Natural killer cell treated with Interleukin-12 subunit alpha and Interleukin-12 subunit beta and Interleukin-15 and Interleukin-18, amount 100 ng/mL, for 72 hours (primary cell): ENCODE measurements at regions not wholly inside any gene's neighbourhood (a gene's known extent, or its start where the extent isn't known, plus 50 kb on each side); places are given as distances from the start of the nearest gene placed in this dataset.

ENCODE experiments used
- ATAC-seq, 2 donors: fragments of 150-1000 bp; cut with Tn5 transposase in 1 of 2; sonication (Bioruptor Pico), chemical (Tn5 transposase) in 1 of 2; 2 replicates each; pipeline ENCODE4 v1.10.0; 2021
- DNase-seq: peaks from one replicate; pipeline ENCODE4 v3.0.0; 2022; ENCODE audit warnings: low spot score
- H3K27ac Mint-ChIP-seq, 2 donors: 1 replicate in 1 of 2; 2 replicates in 1 of 2; pipeline ENCODE4 v1.8.0; 2022; ENCODE audit warnings: mixed read lengths in 2 of 2, mild to moderate bottlenecking in 1 of 2, moderate library complexity in 1 of 2
- H3K27me3 Mint-ChIP-seq, 2 donors: 1 replicate in 1 of 2; 2 replicates in 1 of 2; pipeline ENCODE4 v1.8.0; 2022; ENCODE audit warnings: mixed read lengths in 2 of 2
- H3K36me3 Mint-ChIP-seq: one replicate; pipeline ENCODE4 v1.8.0; 2022; ENCODE audit warnings: mixed read lengths
- H3K4me1 Mint-ChIP-seq, 2 donors: 1 replicate in 1 of 2; 2 replicates in 1 of 2; pipeline ENCODE4 v1.8.0; 2022; ENCODE audit warnings: low read depth in 2 of 2, mixed read lengths in 2 of 2, mild to moderate bottlenecking in 1 of 2
- H3K4me3 Mint-ChIP-seq: one replicate; pipeline ENCODE4 v1.8.0; 2022; ENCODE audit warnings: mixed read lengths
- H3K9me3 Mint-ChIP-seq: 2 replicates; pipeline ENCODE4 v1.8.0; 2022; ENCODE audit warnings: mixed read lengths

DNA sequence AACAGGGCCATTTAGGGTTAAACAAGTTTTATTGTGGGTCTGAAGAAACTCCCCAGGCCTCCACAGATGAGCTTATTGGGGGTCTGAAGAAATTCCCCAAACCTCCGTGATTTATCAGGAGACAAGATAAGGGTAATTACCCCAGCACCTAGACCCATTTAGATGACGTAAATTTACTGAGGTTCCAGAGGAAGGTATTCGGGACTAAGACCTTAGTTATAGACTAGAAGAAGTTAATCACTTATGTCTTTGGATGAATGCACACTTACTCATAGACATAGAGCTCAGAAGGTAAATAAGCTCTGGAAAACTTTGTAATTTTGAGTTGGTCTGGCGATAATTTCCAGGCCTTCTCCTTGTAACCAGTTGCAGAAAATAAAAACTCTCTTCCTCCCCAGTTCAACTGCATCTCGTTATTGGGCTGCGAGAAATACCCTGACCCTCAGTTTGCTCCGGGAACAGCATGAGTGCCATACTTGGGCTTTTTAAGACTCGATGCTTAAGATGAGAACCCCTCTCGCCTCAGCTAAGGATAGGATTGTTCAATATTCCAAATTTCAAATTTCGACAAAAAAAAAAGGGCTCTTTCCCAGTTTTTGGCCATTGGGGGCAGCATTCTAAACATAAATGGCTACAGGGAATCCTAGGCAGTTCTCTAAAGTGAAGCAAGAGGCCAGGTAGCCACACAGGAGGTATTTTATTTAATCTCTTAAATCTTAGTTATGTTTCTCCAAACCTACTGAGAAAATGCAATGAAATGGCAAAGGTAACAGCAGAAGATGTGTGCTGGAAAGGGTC lies 74.7 kb upstream of the PFKP start:
- Mint-ChIP-seq H3K36me3 (peaks cover 7% of the 10 kb centered on the region), H3K4me3 (no peak overlapping the region), H3K27me3 (peaks cover 22 to 45% of the 10 kb centered on the region in 2 donors), H3K4me1 (no peaks in the 10 kb centered on the region), H3K27ac (no peak overlapping the region), H3K9me3 (no peaks in the 10 kb centered on the region)
- DNase-seq (no peak), ATAC-seq (no peak)

- Mint-ChIP-seq H3K4me3 (no peak overlapping the region), H3K36me3 (peaks cover 7% of the 10 kb centered on the region)
- no peak for DNase-seq
Observed at GRCh38 chr10:2990764-2991163, 76.6 kb upstream of the PFKP start.

DNA sequence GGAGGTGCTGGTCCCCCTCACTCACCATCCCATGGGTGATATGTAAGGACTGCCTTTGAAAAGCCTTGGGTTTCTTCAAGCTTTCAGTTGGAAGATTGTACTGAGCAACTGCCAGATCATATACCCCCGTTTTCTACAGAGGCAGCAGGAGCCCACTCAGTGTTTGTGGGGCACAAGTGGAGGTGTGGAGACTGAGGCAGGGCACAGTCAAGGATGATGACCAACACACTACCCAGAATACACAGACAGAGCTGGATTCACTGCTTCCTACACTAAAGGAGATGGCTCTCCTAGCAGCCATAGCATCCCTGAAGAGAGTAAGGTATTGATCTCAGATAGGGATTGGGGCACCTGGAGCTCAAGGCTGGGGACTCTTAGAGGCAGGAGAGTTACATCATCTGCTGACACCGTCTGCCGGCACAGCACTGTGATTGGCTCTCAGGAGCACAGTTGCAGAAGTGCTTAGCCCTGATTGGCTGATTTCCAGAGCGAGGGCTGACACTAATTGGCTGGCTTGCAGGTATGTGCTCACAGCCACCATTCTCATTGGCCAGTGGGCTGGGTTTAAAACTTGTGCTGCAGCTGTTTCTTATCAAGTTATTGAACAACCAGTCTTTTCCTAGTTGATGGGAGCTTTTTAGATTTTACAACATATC lies 77.9 kb upstream of the PFKP start:
- peaks cover 7% of the 10 kb centered on the region for H3K36me3 Mint-ChIP-seq
- no peak for DNase-seq
- H3K4me1 Mint-ChIP-seq = peaks cover 0 to 10% of the 10 kb centered on the region in 2 donors
- H3K4me3 Mint-ChIP-seq = no peak overlapping the region
- no peak overlapping the region for H3K27ac Mint-ChIP-seq
- H3K9me3 Mint-ChIP-seq = no peaks in the 10 kb centered on the region
- ATAC-seq = no peak
- peaks cover 22 to 40% of the 10 kb centered on the region in 2 donors for H3K27me3 Mint-ChIP-seq

More at GRCh38 chr10:2990764-2991163, 76.6 kb upstream of the PFKP start:
- Mint-ChIP-seq H3K27me3 (peaks cover 25 to 47% of the 10 kb centered on the region in 2 donors), H3K9me3 (no peaks in the 10 kb centered on the region), H3K27ac (no peak overlapping the region), H3K4me1 (peaks cover 0 to 10% of the 10 kb centered on the region in 2 donors)
- ATAC-seq = no peak

GRCh38 chr10:2987185-2987768 lies 80.1 kb upstream of the PFKP start:
- Mint-ChIP-seq H3K9me3 (no peaks in the 10 kb centered on the region), H3K36me3 (peaks cover 7% of the 10 kb centered on the region), H3K4me3 (no peak overlapping the region), H3K4me1 (peaks cover 0 to 10% of the 10 kb centered on the region in 2 donors), H3K27me3 (peaks cover 27 to 40% of the 10 kb centered on the region in 2 donors), H3K27ac (no peak overlapping the region)
- DNase-seq (no peak), ATAC-seq (no peak)

- H3K27me3 Mint-ChIP-seq = peaks cover 27 to 40% of the 10 kb centered on the region in 2 donors
- no peak for ATAC-seq
- H3K4me1 Mint-ChIP-seq = peaks cover 0 to 10% of the 10 kb centered on the region in 2 donors
- no peak overlapping the region for H3K27ac Mint-ChIP-seq
- no peak overlapping the region for H3K4me3 Mint-ChIP-seq
- DNase-seq = no peak
- peaks cover 7% of the 10 kb centered on the region for H3K36me3 Mint-ChIP-seq
- H3K9me3 Mint-ChIP-seq = no peaks in the 10 kb centered on the region
Observed at GRCh38 chr10:2986391-2986801, 81.0 kb upstream of the PFKP start.

DNA sequence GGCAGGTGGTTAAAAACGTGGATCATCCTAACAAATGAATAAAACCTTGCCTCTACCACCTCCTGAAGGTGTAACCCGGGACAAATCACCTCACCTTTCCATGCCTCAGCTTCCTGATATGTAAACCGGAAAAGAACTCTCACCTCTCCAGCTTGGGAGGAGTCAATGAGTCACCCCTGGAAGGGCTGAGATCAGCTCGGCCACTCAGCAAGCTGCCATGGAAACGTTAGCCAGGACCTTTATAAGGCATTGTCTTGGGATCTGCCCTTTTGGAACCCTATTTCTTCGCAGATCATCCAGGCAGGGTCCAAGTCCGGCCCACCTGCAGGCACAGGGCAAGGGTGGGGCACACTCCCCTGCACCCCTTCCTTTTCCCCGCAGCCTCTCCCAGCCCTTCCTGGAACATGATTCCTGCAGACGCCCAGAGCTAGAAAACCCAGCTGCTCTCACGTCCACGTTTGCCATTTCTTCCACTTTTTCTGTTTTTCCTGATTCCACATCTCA lies 81.6 kb upstream of the PFKP start:
- H3K9me3 Mint-ChIP-seq = no peaks in the 10 kb centered on the region
- peaks cover 0 to 10% of the 10 kb centered on the region in 2 donors for H3K4me1 Mint-ChIP-seq
- DNase-seq = no peak
- no peak overlapping the region for H3K4me3 Mint-ChIP-seq
- no peak for ATAC-seq
- H3K27me3 Mint-ChIP-seq = peaks cover 27 to 40% of the 10 kb centered on the region in 2 donors
- no peak overlapping the region for H3K27ac Mint-ChIP-seq
- H3K36me3 Mint-ChIP-seq = peaks cover 7% of the 10 kb centered on the region

- ATAC-seq (no peak), DNase-seq (no peak)
- Mint-ChIP-seq H3K4me3 (no peak overlapping the region), H3K36me3 (peaks cover 7% of the 10 kb centered on the region), H3K27ac (no peak overlapping the region), H3K27me3 (peaks cover 27 to 39% of the 10 kb centered on the region in 2 donors), H3K4me1 (peaks cover 0 to 10% of the 10 kb centered on the region in 2 donors), H3K9me3 (no peaks in the 10 kb centered on the region)
Observed at GRCh38 chr10:2984682-2985081, 82.7 kb upstream of the PFKP start.

GRCh38 chr10:2982146-2982545 lies 85.2 kb upstream of the PFKP start:
- ATAC-seq = no peak
- no peaks in the 10 kb centered on the region for H3K36me3 Mint-ChIP-seq

GRCh38 chr10:2981361-2981801 lies 86.0 kb upstream of the PFKP start:
- DNase-seq (no peak), ATAC-seq (no peak)
- no peaks in the 10 kb centered on the region for H3K36me3 Mint-ChIP-seq
- H3K27ac Mint-ChIP-seq = no peak overlapping the region
- no peaks in the 10 kb centered on the region for H3K9me3 Mint-ChIP-seq
- peaks cover 14% of the 10 kb centered on the region in 2 donors for H3K27me3 Mint-ChIP-seq
- peaks cover 0 to 6% of the 10 kb centered on the region in 2 donors for H3K4me1 Mint-ChIP-seq
- H3K4me3 Mint-ChIP-seq = no peak overlapping the region

More at GRCh38 chr10:2982146-2982545, 85.2 kb upstream of the PFKP start:
- Mint-ChIP-seq H3K9me3 (no peaks in the 10 kb centered on the region), H3K4me3 (no peak overlapping the region), H3K4me1 (peaks cover 0 to 10% of the 10 kb centered on the region in 2 donors), H3K27me3 (peaks cover 17 to 22% of the 10 kb centered on the region in 2 donors), H3K27ac (no peak overlapping the region)
- DNase-seq = no peak

GRCh38 chr10:2980791-2981360 lies 86.5 kb upstream of the PFKP start:
- no peak overlapping the region for H3K4me3 Mint-ChIP-seq
- no peak for DNase-seq
- no peak for ATAC-seq
- peaks cover 0 to under 1% of the 10 kb centered on the region in 2 donors for H3K4me1 Mint-ChIP-seq
- no peaks in the 10 kb centered on the region for H3K36me3 Mint-ChIP-seq
- H3K27me3 Mint-ChIP-seq = peaks cover 9% of the 10 kb centered on the region in 2 donors
- no peaks in the 10 kb centered on the region for H3K9me3 Mint-ChIP-seq
- no peak overlapping the region for H3K27ac Mint-ChIP-seq

GRCh38 chr10:2980116-2980515 lies 87.2 kb upstream of the PFKP start:
- H3K27ac Mint-ChIP-seq = no peak overlapping the region
- H3K4me3 Mint-ChIP-seq = no peak overlapping the region
- no peaks in the 10 kb centered on the region for H3K9me3 Mint-ChIP-seq
- ATAC-seq (no peak), DNase-seq (no peak)
- H3K4me1 Mint-ChIP-seq = no peaks in the 10 kb centered on the region
- H3K36me3 Mint-ChIP-seq = no peaks in the 10 kb centered on the region
- H3K27me3 Mint-ChIP-seq = peaks cover 7 to 9% of the 10 kb centered on the region in 2 donors

DNA sequence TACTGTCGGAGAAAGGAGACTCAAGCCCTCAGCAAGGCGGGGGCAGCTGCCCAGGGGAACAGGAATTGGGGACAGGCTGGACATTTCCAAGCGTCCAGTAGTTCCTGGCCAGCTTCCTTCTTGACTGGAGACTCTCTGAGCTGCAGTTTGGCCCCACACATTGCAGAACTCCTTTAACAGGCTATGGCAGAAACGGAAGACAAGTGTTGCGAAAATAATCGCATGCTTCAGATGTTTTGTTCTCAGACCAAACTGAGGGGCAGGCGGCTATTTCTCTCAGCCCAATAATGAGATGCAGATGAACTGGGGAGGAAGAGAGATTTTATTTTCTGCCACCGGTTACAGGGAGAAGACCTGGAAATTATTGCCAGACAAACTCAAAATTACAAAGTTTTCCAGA lies 88.0 kb upstream of the PFKP start:
- Mint-ChIP-seq H3K27ac (no peak overlapping the region), H3K27me3 (peaks cover 7 to 13% of the 10 kb centered on the region in 2 donors)
- DNase-seq = no peak

DNA sequence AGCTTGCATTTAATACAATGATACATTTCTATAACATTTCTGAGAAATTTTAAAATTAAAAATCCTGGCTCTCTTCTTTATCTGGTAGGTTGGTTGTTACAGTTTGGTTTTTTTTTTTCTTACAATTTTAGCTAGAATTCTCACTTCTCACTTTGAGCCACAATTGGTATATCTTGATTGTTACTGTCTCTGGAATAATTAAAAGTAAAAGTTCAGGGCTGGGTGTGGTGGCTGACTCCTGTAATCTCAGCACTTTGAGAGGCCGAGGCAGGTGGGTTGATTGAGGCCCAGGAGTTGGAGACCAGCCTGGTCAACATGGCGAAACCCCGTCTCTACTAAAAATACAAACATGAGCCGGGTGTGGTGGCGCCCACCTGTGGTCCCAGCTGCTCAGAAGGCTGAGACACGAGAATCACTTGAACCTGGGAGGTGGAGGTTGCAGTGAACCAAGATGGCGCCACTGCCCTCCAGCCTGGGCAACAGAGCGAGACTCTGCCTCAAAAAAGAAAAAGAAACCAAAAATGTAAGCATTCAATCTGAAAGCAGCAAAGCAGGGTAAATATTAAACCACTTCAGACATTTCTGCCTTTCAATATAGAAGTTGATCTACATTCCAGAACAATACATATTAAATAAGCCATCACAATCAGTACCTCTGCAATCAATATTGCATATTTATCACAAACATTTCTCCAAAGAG lies 88.6 kb upstream of the PFKP start:
- ATAC-seq (no peak), DNase-seq (no peak)
- no peaks in the 10 kb centered on the region for H3K4me1 Mint-ChIP-seq
- H3K27me3 Mint-ChIP-seq = peaks cover 7 to 13% of the 10 kb centered on the region in 2 donors
- H3K4me3 Mint-ChIP-seq = no peak overlapping the region
- no peaks in the 10 kb centered on the region for H3K9me3 Mint-ChIP-seq
- no peak overlapping the region for H3K27ac Mint-ChIP-seq
- H3K36me3 Mint-ChIP-seq = no peaks in the 10 kb centered on the region

More for the DNA sequence above, 88.0 kb upstream of the PFKP start:
- no peaks in the 10 kb centered on the region for H3K4me1 Mint-ChIP-seq
- no peaks in the 10 kb centered on the region for H3K9me3 Mint-ChIP-seq
- no peak overlapping the region for H3K4me3 Mint-ChIP-seq
- H3K36me3 Mint-ChIP-seq = no peaks in the 10 kb centered on the region
- no peak for ATAC-seq
